Stimulated activated effector memory CD8-positive, alpha-beta T cell treated with anti-CD3 and anti-CD28 coated beads, Interleukin-12 subunit alpha, Interleukin-12 subunit beta, amount 100 ng/mL, for 72 hours (primary cell): ENCODE measurements at regions not wholly inside any gene's neighbourhood (a gene's known extent, or its start where the extent isn't known, plus 50 kb on each side); places are given as distances from the start of the nearest gene placed in this dataset.
"Not testable (repeated sequence)": the region's sequence is repeated elsewhere in the genome, so short reads cannot be mapped to it uniquely, and the experiment has no call there.

ENCODE experiments used
- ATAC-seq: fragments of 150-1000 bp; cut with Tn5 transposase; 2 replicates; pipeline ENCODE4 v1.10.0; 2021
- DNase-seq, 2 donors: peaks; one replicate each; pipeline ENCODE4 v3.0.0; 2021 to 2022; ENCODE audit warnings: low spot score in 2 of 2
- H3K27ac Mint-ChIP-seq: one replicate; pipeline ENCODE4 v1.8.0; 2022; ENCODE audit warnings: mild to moderate bottlenecking, mixed read lengths
- H3K36me3 Mint-ChIP-seq: one replicate; pipeline ENCODE4 v1.8.0; 2022; ENCODE audit warnings: mild to moderate bottlenecking, mixed read lengths
- H3K4me1 Mint-ChIP-seq: one replicate; pipeline ENCODE4 v1.8.0; 2022; ENCODE audit warnings: mixed read lengths
- H3K4me3 Mint-ChIP-seq: one replicate; pipeline ENCODE4 v1.8.0; 2022; ENCODE audit warnings: mild to moderate bottlenecking, mixed read lengths
- H3K9me3 Mint-ChIP-seq: one replicate; pipeline ENCODE4 v1.8.0; 2022; ENCODE audit warnings: mixed read lengths

- peaks cover 18% of the 10 kb centered on the region for H3K9me3 Mint-ChIP-seq
- no peak overlapping the region for H3K4me3 Mint-ChIP-seq
- H3K36me3 Mint-ChIP-seq: no peaks in the 10 kb centered on the region
- H3K27ac Mint-ChIP-seq: no peak overlapping the region
- no peak for ATAC-seq
- no peaks in the 10 kb centered on the region for H3K4me1 Mint-ChIP-seq
- DNase-seq: no peak
Observed at GRCh38 chr4:127291316-127291715, 341.4 kb upstream of the INTU start.

- H3K9me3 Mint-ChIP-seq: peaks cover 15% of the 10 kb centered on the region
- no peak overlapping the region for H3K4me3 Mint-ChIP-seq
- no peaks in the 10 kb centered on the region for H3K36me3 Mint-ChIP-seq
- no peak for ATAC-seq
- no peaks in the 10 kb centered on the region for H3K4me1 Mint-ChIP-seq
- no peak for DNase-seq
- no peak overlapping the region for H3K27ac Mint-ChIP-seq
Observed at GRCh38 chr4:127293496-127293895, 339.3 kb upstream of the INTU start.

- Mint-ChIP-seq H3K27ac (no peak overlapping the region), H3K4me1 (no peaks in the 10 kb centered on the region), H3K4me3 (no peak overlapping the region), H3K9me3 (peaks cover 18% of the 10 kb centered on the region), H3K36me3 (no peaks in the 10 kb centered on the region)
- no peak for DNase-seq
- ATAC-seq: no peak
Observed at GRCh38 chr4:127304356-127304755, 328.4 kb upstream of the INTU start.

GRCh38 chr4:127307996-127308395 lies 324.8 kb upstream of the INTU start:
- H3K36me3 Mint-ChIP-seq: no peaks in the 10 kb centered on the region
- DNase-seq: no peak
- no peak overlapping the region for H3K4me3 Mint-ChIP-seq
- no peak overlapping the region for H3K27ac Mint-ChIP-seq
- ATAC-seq: no peak
- H3K9me3 Mint-ChIP-seq: peaks cover 27% of the 10 kb centered on the region
- no peaks in the 10 kb centered on the region for H3K4me1 Mint-ChIP-seq

- H3K4me1 Mint-ChIP-seq: no peaks in the 10 kb centered on the region
- ATAC-seq (no peak), DNase-seq (no peak)
- H3K9me3 Mint-ChIP-seq: peaks cover 37% of the 10 kb centered on the region
- no peaks in the 10 kb centered on the region for H3K36me3 Mint-ChIP-seq
- H3K4me3 Mint-ChIP-seq: no peak overlapping the region
- no peak overlapping the region for H3K27ac Mint-ChIP-seq
Observed at GRCh38 chr4:127309369-127310102, 323.2 kb upstream of the INTU start.

- Mint-ChIP-seq H3K9me3 (peaks cover 46% of the 10 kb centered on the region), H3K27ac (no peak overlapping the region), H3K36me3 (no peaks in the 10 kb centered on the region), H3K4me1 (no peaks in the 10 kb centered on the region), H3K4me3 (no peak overlapping the region)
- DNase-seq (no peak), ATAC-seq (no peak)
Observed at GRCh38 chr4:127311371-127311770, 321.4 kb upstream of the INTU start.

GRCh38 chr4:127311924-127312323 lies 320.8 kb upstream of the INTU start:
- DNase-seq (no peak), ATAC-seq (no peak)
- no peaks in the 10 kb centered on the region for H3K36me3 Mint-ChIP-seq
- H3K27ac Mint-ChIP-seq: no peak overlapping the region
- H3K4me1 Mint-ChIP-seq: no peaks in the 10 kb centered on the region
- H3K4me3 Mint-ChIP-seq: no peak overlapping the region
- H3K9me3 Mint-ChIP-seq: peaks cover 43% of the 10 kb centered on the region

- Mint-ChIP-seq H3K36me3 (no peaks in the 10 kb centered on the region), H3K9me3 (peaks cover 48% of the 10 kb centered on the region), H3K27ac (no peak overlapping the region), H3K4me3 (no peak overlapping the region), H3K4me1 (no peaks in the 10 kb centered on the region)
- ATAC-seq (no peak), DNase-seq (no peak)
Observed at GRCh38 chr4:127313767-127314166, 319.0 kb upstream of the INTU start.

GRCh38 chr4:127327491-127327890 lies 305.3 kb upstream of the INTU start:
- no peaks in the 10 kb centered on the region for H3K36me3 Mint-ChIP-seq
- DNase-seq: no peak
- H3K4me1 Mint-ChIP-seq: no peaks in the 10 kb centered on the region
- H3K9me3 Mint-ChIP-seq: peaks cover 15% of the 10 kb centered on the region
- no peak for ATAC-seq
- H3K27ac Mint-ChIP-seq: no peak overlapping the region
- H3K4me3 Mint-ChIP-seq: no peak overlapping the region

- ATAC-seq (no peak), DNase-seq (no peak)
- Mint-ChIP-seq H3K9me3 (peaks cover 6% of the 10 kb centered on the region), H3K4me3 (no peak overlapping the region), H3K36me3 (no peaks in the 10 kb centered on the region), H3K27ac (no peak overlapping the region), H3K4me1 (no peaks in the 10 kb centered on the region)
Observed at GRCh38 chr4:127335073-127335620, 297.6 kb upstream of the INTU start.

GRCh38 chr4:127335732-127336131 lies 297.0 kb upstream of the INTU start:
- H3K27ac Mint-ChIP-seq: no peak overlapping the region
- H3K4me3 Mint-ChIP-seq: no peak overlapping the region
- H3K9me3 Mint-ChIP-seq: peaks cover 6% of the 10 kb centered on the region
- H3K36me3 Mint-ChIP-seq: no peaks in the 10 kb centered on the region
- no peak for ATAC-seq
- H3K4me1 Mint-ChIP-seq: no peaks in the 10 kb centered on the region
- no peak for DNase-seq

- H3K36me3 Mint-ChIP-seq, ATAC-seq, H3K4me3 Mint-ChIP-seq, H3K27ac Mint-ChIP-seq, DNase-seq, H3K4me1 Mint-ChIP-seq: not testable (repeated sequence)
- peaks cover 18% of the 10 kb centered on the region for H3K9me3 Mint-ChIP-seq
Observed at GRCh38 chr4:127343123-127343522, 289.6 kb upstream of the INTU start.

- no peaks in the 10 kb centered on the region for H3K36me3 Mint-ChIP-seq
- DNase-seq (no peak), ATAC-seq (no peak)
- peaks cover 18% of the 10 kb centered on the region for H3K9me3 Mint-ChIP-seq
- no peaks in the 10 kb centered on the region for H3K4me1 Mint-ChIP-seq
- no peak overlapping the region for H3K4me3 Mint-ChIP-seq
- H3K27ac Mint-ChIP-seq: no peak overlapping the region
Observed at GRCh38 chr4:127344071-127344470, 288.7 kb upstream of the INTU start.

- Mint-ChIP-seq H3K9me3 (peaks cover 24% of the 10 kb centered on the region), H3K36me3 (no peaks in the 10 kb centered on the region), H3K4me1 (no peaks in the 10 kb centered on the region), H3K4me3 (no peak overlapping the region), H3K27ac (no peak overlapping the region)
- DNase-seq: no peak
- ATAC-seq: no peak
Observed at GRCh38 chr4:127347936-127348335, 284.8 kb upstream of the INTU start.

- H3K27ac Mint-ChIP-seq: no peak overlapping the region
- no peaks in the 10 kb centered on the region for H3K36me3 Mint-ChIP-seq
- H3K9me3 Mint-ChIP-seq: peaks cover 13% of the 10 kb centered on the region
- no peak for DNase-seq
- no peaks in the 10 kb centered on the region for H3K4me1 Mint-ChIP-seq
- H3K4me3 Mint-ChIP-seq: no peak overlapping the region
- no peak for ATAC-seq
Observed at GRCh38 chr4:127352220-127353113, 280.3 kb upstream of the INTU start.

GRCh38 chr4:127355743-127356142 lies 277.0 kb upstream of the INTU start:
- ATAC-seq (no peak), DNase-seq (no peak)
- Mint-ChIP-seq H3K4me1 (no peaks in the 10 kb centered on the region), H3K9me3 (peaks cover 13% of the 10 kb centered on the region), H3K4me3 (no peak overlapping the region), H3K36me3 (no peaks in the 10 kb centered on the region), H3K27ac (no peak overlapping the region)
